ENCODE measurements at regions not wholly inside any gene's neighbourhood (a gene's known extent, or its start where the extent isn't known, plus 50 kb on each side); places are given as distances from the start of the nearest gene placed in this dataset. TPM values are rescaled to one million over a fixed set of nuclear protein-coding genes. Genes with fewer than 3 reads are reported as not detected.

DNA sequence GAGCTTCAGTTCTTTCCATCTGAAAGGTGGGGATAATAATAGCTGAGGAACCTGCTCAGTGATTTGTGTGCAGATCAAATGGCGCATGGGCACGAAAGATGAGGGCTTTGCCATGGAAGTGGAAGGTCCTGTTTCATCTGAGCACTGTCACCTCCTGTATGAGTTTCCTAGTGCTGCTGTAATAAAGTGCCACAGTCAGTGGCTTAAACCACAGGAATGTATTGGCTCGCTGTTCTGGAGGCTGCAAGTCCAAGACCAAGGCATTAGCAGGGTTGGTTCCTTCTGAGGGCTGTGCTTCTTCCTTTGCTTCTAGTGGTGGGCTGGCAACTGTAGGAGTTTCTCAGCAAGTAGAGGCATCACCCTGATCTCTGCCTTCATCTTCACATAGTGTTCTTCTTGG is 51.1 kb upstream of the RBM15 start (continued):
- TF ChIP-seq STAT1 (conservative IDR thresholded peaks at IDR 0.05): no peak
- no peak for TF ChIP-seq ZZZ3 (IDR thresholded peaks at IDR 0.05; ENCODE audit: control insufficient read depth, insufficient read length, low read depth)
- TF ChIP-seq TARDBP (IDR thresholded peaks at IDR 0.05; ENCODE audit: borderline replicate concordance): no peak
- no peak for TF ChIP-seq IKZF2 (IDR thresholded peaks at IDR 0.05)

Small RNAs in the stretch of these regions (small RNA-seq; reads per million reads assigned to genes)
- gene RF00402: not detected

All from GM12878 (cell line).